HG03159 (cell line): ENCODE measurements at regions not wholly inside any gene's neighbourhood (a gene's known extent, or its start where the extent isn't known, plus 50 kb on each side); places are given as distances from the start of the nearest gene placed in this dataset.

Experiments
- ATAC-seq: cut with Tn5 transposase; IDR thresholded peaks from one replicate; pipeline ENCODE4 v1.9.1; 2021; ENCODE audit warnings: mild to moderate bottlenecking, moderate library complexity; ENCODE audit not compliant: unreplicated experiment

GRCh38 chr6:40803897-40804702 lies 216.9 kb upstream of the LRFN2 start:
- no peak for ATAC-seq

DNA sequence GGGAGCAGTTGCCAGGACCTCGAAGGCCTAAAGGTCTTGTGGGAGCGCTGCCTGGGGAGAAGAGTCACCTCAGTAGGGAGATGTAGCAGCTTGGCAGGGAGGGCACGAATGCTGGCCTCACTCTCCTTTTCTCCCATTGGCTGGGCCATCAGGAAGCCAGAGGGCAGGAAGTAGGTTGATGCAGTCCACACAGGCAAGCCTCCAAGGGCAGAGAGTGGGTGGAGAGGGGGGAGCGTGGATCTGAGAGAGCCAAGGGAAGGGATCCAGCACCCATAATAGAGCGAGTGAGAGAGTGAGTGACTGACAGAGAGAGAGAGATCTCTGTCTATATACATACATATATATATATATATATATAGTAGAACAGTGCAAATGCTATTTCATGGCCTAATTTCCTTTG lies 215.3 kb upstream of the LRFN2 start:
- no peak for ATAC-seq

GRCh38 chr6:40799296-40800140 lies 212.4 kb upstream of the LRFN2 start:
- no peak for ATAC-seq

DNA sequence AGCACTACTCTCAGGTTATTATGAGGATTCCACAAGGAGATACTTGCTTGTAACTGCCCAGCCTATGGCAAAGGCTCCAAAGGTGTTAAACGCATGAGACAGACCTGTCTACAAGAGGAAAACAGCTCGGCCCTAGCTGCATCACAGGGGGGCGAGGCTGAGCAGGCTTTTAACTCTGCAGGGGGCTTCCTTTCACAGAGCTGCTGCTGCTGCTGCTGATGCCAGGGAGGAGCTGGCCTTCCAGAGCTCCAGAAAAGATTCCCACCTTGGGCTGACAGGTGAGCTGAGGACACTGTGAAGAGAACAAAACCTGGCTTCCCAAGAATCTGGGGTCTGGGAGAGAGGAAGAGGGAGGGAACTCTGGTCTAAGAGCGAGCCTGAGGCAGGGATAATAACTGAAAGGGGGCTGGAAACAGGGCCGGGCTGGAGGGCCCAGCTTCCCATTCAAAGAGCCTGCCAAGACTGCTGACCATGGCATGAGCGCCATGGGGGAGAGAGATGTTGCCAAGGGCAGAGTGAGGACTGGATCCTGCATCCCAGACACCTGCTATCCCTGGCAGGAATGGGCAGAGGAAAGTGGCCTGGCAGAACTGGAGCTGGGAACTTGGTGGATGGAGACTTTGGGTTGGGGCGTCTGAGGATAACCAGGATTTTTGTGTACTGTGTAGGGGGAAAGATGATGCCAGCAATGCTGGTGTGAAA lies 211.1 kb upstream of the LRFN2 start:
- ATAC-seq, result no peak

- ATAC-seq, result no peak
Measured at GRCh38 chr6:40796260-40797221, 209.4 kb upstream of the LRFN2 start.

DNA sequence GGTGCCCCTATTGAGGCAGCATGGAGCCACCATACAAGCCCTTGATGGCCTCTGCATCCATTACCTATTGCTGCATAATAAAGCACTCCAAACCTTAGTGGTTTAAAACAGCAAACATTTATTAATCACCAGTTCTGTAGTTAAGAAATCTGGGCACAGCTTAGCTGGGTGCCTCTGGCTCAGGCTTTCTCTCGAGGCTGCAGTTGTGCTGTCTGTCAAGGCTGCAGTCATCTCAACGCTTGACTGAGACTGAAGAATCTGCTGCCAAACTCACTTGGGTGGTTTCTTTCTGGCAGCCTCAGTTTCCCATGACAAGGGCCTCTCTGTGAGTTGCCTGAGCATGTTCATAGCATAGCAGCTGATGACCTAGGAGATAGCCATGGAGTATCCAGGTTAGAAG lies 207.4 kb upstream of the LRFN2 start:
- no peak for ATAC-seq

DNA sequence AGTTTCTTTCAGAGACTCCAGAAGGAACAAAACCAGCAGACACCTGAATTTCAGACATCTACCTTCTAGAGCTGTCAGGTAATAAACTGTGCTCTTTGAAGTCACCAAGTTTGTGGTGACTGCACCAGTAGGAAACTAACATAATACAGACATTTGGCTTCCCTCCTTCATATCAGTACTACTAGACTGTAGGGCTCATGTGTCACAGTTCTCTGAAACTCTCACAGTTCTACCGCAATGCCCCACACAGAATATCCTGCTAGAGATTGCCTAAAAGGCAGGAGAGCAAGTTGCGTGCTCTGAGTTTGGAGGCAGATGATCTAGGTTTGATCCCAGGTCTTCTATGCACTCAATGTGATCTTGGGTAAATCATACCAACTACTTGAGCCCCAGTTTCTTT lies 205.0 kb upstream of the LRFN2 start:
- ATAC-seq, result no peak

GRCh38 chr6:40791004-40791403 lies 203.8 kb upstream of the LRFN2 start:
- no peak for ATAC-seq

GRCh38 chr6:40788661-40789655 lies 201.8 kb upstream of the LRFN2 start:
- no peak for ATAC-seq

DNA sequence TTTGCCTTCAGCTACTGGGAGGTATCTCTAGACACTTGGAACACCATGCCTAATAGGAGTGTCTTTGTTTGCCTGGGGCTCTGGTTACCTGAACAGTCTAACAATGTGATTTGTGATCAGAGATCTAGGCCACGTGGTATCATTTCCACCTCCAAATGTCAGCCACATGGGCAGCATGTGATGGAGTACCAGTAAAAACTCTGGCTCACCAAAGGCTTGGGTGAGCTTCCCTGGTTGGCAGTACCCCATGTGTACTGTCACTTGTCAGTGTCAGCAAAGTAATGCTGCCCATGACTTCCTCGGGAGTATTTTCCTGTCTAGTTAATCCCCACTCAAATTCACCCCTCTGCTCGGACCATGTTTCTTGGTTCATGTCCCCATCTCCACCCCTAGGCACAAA lies 195.2 kb upstream of the LRFN2 start:
- ATAC-seq, result no peak

DNA sequence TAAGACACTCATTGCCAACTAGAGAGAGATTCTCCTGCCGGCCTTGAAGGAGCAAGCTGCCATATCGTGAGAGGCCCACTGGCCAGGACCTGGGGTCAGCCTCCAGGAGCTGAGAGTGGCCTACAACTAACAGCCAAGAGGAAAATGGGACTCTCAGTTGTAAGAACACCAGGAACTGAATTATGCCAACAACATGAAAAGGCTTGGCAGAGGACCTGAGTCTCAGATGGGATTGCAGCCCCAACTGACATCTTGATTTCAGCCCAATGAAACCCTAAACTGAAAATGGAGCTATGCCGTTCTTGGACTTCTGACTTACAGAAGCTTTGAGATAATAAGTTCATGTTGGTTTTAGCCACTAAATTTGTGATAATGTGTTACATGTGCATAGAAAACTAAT lies 193.5 kb upstream of the LRFN2 start:
- no peak for ATAC-seq

DNA sequence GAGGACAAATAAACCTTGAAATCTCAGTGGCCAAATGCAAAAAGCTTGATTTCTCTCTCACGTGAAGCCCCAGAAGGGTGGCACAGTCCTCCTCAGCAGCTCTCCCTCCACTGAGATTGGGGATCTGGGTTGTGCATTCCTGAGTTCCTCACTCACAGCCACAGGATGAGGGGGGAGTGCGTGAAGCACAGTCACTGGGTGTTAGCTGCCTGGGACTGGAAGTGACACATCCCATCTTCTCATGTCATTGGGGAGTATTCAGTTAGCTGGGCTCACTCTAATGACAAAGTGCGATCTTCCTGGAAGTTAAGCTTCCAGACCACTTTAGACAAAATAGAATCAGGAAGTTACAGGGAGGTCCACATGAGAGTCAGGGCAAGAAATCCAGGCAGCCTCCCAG lies 192.2 kb upstream of the LRFN2 start:
- no peak for ATAC-seq

DNA sequence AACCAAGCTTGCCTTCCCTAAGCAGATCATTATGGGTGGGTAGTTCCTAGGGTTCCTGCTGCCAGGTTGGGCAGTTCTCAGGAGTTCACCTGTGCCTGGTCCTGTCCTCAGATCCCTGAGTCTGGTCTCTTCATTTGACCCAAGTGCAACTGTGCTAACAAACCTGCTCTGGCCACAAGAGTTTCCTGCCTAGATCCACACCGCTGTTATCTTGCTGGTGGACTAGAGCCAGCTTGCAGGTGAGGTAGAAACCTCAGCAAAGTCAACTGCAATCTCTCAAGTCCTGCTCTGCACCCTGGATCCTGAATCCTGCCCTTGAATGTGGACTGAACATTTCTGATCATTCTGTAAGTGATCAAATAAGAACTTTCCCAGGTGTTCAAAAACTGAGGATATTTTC lies 191.8 kb upstream of the LRFN2 start:
- ATAC-seq, result no peak

DNA sequence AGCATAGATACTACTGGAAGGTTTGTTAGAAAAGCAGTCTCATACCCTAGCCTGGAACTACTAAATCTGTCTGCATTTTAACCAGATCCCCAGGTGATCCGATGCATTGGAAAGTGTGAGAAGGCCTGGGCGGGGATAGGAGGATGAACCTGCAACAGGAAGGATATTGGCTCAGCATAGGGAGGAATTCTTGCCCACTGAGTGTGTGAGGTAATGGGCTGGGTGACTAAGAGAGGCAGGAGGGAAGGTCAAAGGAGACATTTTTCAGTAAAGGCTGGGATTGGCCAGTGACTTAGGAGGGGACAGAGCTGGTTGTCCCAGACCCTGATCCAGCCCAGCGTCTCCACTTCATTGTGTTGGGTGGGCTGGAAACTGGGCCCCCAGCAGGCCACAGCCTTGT lies 191.0 kb upstream of the LRFN2 start:
- ATAC-seq, result no peak

DNA sequence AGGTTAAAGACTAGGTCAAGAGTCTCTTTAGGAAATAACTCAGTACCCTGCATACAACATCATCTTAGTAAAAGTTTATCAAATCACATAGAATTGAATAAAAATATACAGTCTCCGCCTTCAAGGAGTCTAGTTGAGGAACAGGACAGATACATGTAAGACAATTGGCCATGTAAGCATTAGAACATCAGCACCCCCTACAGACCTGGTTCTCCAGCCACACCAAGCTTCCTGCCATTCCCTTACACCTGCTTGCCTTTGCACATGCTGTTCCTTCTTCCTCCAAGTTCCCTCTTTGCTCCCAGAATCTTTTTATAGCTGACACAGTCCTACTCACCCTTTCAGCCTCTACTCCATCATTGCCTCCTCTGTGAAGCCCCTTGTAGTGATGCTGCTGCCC lies 187.8 kb upstream of the LRFN2 start:
- no peak for ATAC-seq

DNA sequence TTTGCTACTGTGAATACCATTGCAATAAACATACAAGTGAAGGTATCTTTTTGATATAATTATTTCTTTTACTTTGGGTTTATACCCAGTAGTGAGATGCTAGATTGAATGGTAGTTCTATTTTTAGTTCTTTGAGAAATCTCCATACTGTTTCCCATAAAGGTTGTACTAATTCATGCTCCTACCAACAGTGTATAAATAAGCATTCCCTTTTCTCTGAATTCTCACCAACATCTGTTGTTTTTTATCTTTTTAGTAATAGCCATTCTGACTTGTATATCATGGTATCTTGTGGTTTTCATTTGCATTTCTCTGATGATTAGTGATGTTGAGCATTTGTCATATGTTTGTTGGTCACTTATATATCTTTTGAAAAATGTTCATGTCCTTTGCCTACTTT lies 183.6 kb upstream of the LRFN2 start:
- ATAC-seq, result no peak

- no peak for ATAC-seq
Measured at GRCh38 chr6:40764726-40765125, 177.6 kb upstream of the LRFN2 start.

DNA sequence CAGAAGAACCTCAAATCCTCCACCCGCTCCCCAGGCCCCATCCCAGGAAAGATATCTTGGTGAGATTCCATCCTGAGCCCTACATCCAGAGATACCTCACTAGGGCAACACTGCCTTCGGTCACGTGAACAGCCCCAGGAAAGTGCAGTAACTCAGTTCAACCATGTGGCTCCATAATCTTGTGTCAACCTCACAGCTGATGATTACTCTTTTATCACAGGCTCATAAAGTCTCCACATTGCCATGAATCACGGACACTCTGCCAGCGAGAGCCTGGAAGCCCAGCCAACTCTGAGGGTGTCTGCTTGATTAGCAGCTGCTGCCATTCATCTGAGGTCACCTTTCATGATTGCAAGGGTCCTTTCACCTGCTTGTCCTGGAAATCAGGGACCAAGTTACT lies 175.8 kb upstream of the LRFN2 start:
- ATAC-seq, result no peak

DNA sequence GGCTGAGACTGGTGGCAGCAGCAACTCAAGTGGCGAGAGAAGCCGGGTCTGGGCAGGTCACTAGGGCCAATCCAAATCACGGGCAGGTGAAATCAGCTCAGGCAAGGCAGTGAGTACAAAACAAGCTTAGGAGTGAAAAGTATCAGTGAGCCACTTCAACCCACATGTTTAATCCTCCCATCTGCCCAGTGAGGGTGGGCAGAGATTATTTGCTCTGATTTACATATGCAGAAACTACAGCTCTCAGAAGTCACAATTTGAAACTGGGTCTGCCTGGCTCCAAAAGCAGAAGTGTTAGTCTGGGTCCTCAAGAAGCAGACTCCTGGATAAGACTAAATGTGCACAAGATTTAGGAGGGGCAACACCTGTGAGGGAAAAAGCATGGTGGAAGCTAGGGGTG lies 173.7 kb upstream of the LRFN2 start:
- ATAC-seq, result no peak
